H9 (cell line): ENCODE measurements at regions not wholly inside any gene's neighbourhood (a gene's known extent, or its start where the extent isn't known, plus 50 kb on each side); places are given as distances from the start of the nearest gene placed in this dataset.

Experiments used
- DNase-seq: peaks from one replicate; pipeline ENCODE4 v3.0.0-alpha.2; 2017
- H2AFZ ChIP-seq: one replicate; pipeline ENCODE4 v1.6.1; 2013; ENCODE audit warnings: mild to moderate bottlenecking, low read length, control low read depth, moderate library complexity
- H2AK5ac ChIP-seq: 2 replicates; pipeline ENCODE4 v1.6.1; 2013; ENCODE audit warnings: low read length, control low read depth, mixed read lengths; ENCODE audit not compliant: insufficient read length
- H2BK120ac ChIP-seq: one replicate; pipeline ENCODE4 v1.6.1; 2013; ENCODE audit warnings: low read depth, mild to moderate bottlenecking, low read length, control low read depth, inconsistent platforms; ENCODE audit not compliant: poor library complexity, severe bottlenecking
- H2BK12ac ChIP-seq: 2 replicates; pipeline ENCODE4 v1.6.1; 2013; ENCODE audit warnings: low read length, control low read depth, mixed read lengths, low read depth; ENCODE audit not compliant: insufficient read length
- H2BK15ac ChIP-seq: 2 replicates; pipeline ENCODE4 v1.6.1; 2013; ENCODE audit warnings: low read depth, low read length, control low read depth
- H2BK20ac ChIP-seq: one replicate; pipeline ENCODE4 v1.6.1; 2013; ENCODE audit warnings: low read depth, mild to moderate bottlenecking, low read length, control low read depth, inconsistent platforms; ENCODE audit not compliant: poor library complexity, severe bottlenecking
- H2BK5ac ChIP-seq: 2 replicates; pipeline ENCODE4 v1.6.1; 2013; ENCODE audit warnings: low read length, control low read depth, mixed read lengths; ENCODE audit not compliant: insufficient read length
- H3K14ac ChIP-seq: 2 replicates; pipeline ENCODE4 v1.6.1; 2013; ENCODE audit warnings: low read length, control low read depth; ENCODE audit not compliant: insufficient read depth
- H3K18ac ChIP-seq: 2 replicates; pipeline ENCODE4 v1.6.1; 2013; ENCODE audit warnings: low read depth, mild to moderate bottlenecking, mixed read lengths, low read length, control low read depth; ENCODE audit not compliant: insufficient read length
- H3K23ac ChIP-seq: 2 replicates; pipeline ENCODE4 v1.6.1; 2013; ENCODE audit warnings: low read length, control low read depth, mixed read lengths, low read depth; ENCODE audit not compliant: insufficient read length
- H3K23me2 ChIP-seq: 2 replicates; pipeline ENCODE4 v1.6.1; 2013; ENCODE audit warnings: low read depth, mild to moderate bottlenecking, mixed read lengths, low read length, control low read depth; ENCODE audit not compliant: insufficient read length, poor library complexity, severe bottlenecking
- H3K27ac ChIP-seq: 2 replicates; pipeline ENCODE4 v1.5.1; 2013; ENCODE audit warnings: low read length, control low read depth, mixed read lengths, low read depth; ENCODE audit not compliant: insufficient read length
- H3K27me3 ChIP-seq: 2 replicates; pipeline ENCODE4 v1.6.1; 2013; ENCODE audit warnings: low read length, control low read depth, inconsistent platforms; ENCODE audit not compliant: insufficient read depth
- H3K4ac ChIP-seq: 2 replicates; pipeline ENCODE4 v1.6.1; 2013; ENCODE audit warnings: low read depth, mild to moderate bottlenecking, control low read depth, inconsistent platforms, low read length, moderate library complexity
- H3K4me1 ChIP-seq: 2 replicates; pipeline ENCODE4 v1.6.1; 2013; ENCODE audit warnings: low read length, control low read depth, inconsistent platforms; ENCODE audit not compliant: insufficient read depth
- H3K4me2 ChIP-seq: 2 replicates; pipeline ENCODE4 v1.6.1; 2013; ENCODE audit warnings: low read length, control low read depth, mixed read lengths; ENCODE audit not compliant: insufficient read length, insufficient read depth
- H3K56ac ChIP-seq: 2 replicates; pipeline ENCODE4 v1.6.1; 2013; ENCODE audit warnings: low read depth, mild to moderate bottlenecking, mixed read lengths, low read length, control low read depth; ENCODE audit not compliant: insufficient read length
- H3K79me1 ChIP-seq: 2 replicates; pipeline ENCODE4 v1.6.1; 2013; ENCODE audit warnings: low read depth, mild to moderate bottlenecking, moderate library complexity, low read length, control low read depth, inconsistent platforms; ENCODE audit not compliant: insufficient read depth, poor library complexity, severe bottlenecking
- H3K79me2 ChIP-seq: 2 replicates; pipeline ENCODE4 v1.6.1; 2013; ENCODE audit warnings: low read length, control low read depth, inconsistent platforms; ENCODE audit not compliant: insufficient read depth
- H3K9ac ChIP-seq: 2 replicates; pipeline ENCODE4 v1.6.1; 2013; ENCODE audit warnings: low read length, control low read depth, mixed read lengths; ENCODE audit not compliant: insufficient read length; ENCODE audit errors: extremely low read depth
- H3K9me3 ChIP-seq: one replicate; pipeline ENCODE4 v1.6.1; 2013; ENCODE audit warnings: low read depth, low read length, inconsistent platforms; ENCODE audit not compliant: control insufficient read depth
- H3T11ph ChIP-seq: one replicate; pipeline ENCODE4 v1.6.1; 2013; ENCODE audit warnings: mild to moderate bottlenecking, low read length, control low read depth, inconsistent platforms
- H4K20me1 ChIP-seq: one replicate; pipeline ENCODE4 v1.6.1; 2013; ENCODE audit not compliant: control insufficient read depth, insufficient read length, insufficient read depth
- H4K5ac ChIP-seq: 2 replicates; pipeline ENCODE4 v1.6.1; 2013; ENCODE audit warnings: low read depth, mild to moderate bottlenecking, mixed read lengths, low read length, control low read depth; ENCODE audit not compliant: insufficient read length
- H4K8ac ChIP-seq: replicated peaks from 2 replicates; pipeline ENCODE4 v1.6.1; 2013; ENCODE audit warnings: low read length, control low read depth, mixed read lengths, low read depth; ENCODE audit not compliant: insufficient read length
- H4K91ac ChIP-seq: 2 replicates; pipeline ENCODE4 v1.6.1; 2013; ENCODE audit warnings: low read depth, mild to moderate bottlenecking, moderate library complexity, mixed read lengths, low read length, control low read depth; ENCODE audit not compliant: insufficient read length
- H3K27ac Mint-ChIP-seq, 3 experiments: 2 replicates in 2 of 3; 3 replicates in 1 of 3; pipeline ENCODE4 v1.8.0; 2020 to 2021; ENCODE audit warnings: mixed read lengths in 3 of 3, mild to moderate bottlenecking in 1 of 3, moderate library complexity in 1 of 3
- H3K27me3 Mint-ChIP-seq: 2 replicates; pipeline ENCODE4 v1.8.0; 2021; ENCODE audit warnings: low read depth, mild to moderate bottlenecking, moderate library complexity, mixed read lengths
- H3K36me3 Mint-ChIP-seq, 3 experiments: 2 replicates in 2 of 3; 3 replicates in 1 of 3; pipeline ENCODE4 v1.8.0; 2020 to 2021; ENCODE audit warnings: low read depth in 3 of 3, mixed read lengths in 3 of 3; ENCODE audit not compliant: insufficient read depth in 1 of 3
- H3K4me1 Mint-ChIP-seq, 2 experiments: 2 replicates each; pipeline ENCODE4 v1.8.0; 2020; ENCODE audit warnings: mixed read lengths in 2 of 2
- H3K4me3 Mint-ChIP-seq, 2 experiments: 2 replicates in 1 of 2; 3 replicates in 1 of 2; pipeline ENCODE4 v1.8.0; 2020 to 2021; ENCODE audit warnings: mild to moderate bottlenecking in 2 of 2, mixed read lengths in 2 of 2, moderate library complexity in 1 of 2
- H3K9me3 Mint-ChIP-seq, 2 experiments: 2 replicates in 1 of 2; 3 replicates in 1 of 2; pipeline ENCODE4 v1.8.0; 2020; ENCODE audit warnings: mild to moderate bottlenecking in 2 of 2, mixed read lengths in 2 of 2, moderate library complexity in 1 of 2
- CTCF ChIP-seq: fragments of 200-600 bp; sonication (generic); conservative IDR thresholded peaks from 3 replicates; pipeline ENCODE4 v1.8.0; 2021; ENCODE audit warnings: antibody characterized with exemption, mild to moderate bottlenecking
- WGBS: extraction: QIAGEN DNeasy Blood & Tissue Kit; methylation state at CpG from one replicate; pipeline ENCODE4 v1.1.7; 2013; ENCODE audit warnings: missing lambda C conversion rate, low lambda C conversion rate, mixed read lengths; ENCODE audit not compliant: insufficient read length; ENCODE audit errors: extremely low coverage; 5-methylcytosine and 5-hydroxymethylcytosine counted together

DNA sequence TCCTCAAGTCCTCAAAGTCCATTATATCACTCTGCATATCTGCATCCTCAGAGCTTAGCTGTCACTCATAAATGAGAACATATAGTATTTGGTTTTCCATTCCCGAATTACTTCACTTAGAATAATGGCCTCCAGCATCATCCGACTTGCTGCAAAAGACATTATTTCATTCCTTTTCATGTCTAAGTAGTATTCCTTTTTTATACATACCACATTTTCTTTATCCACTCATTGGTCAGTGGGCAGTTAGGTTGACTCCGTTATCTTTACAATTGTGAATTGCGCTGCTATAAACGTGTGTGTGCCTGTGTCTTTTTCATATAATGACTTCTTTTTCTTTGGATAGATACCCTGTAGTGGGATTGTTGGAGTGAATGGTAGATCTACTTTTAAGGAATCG is 117.2 kb downstream of the OR2K2 start:
- H3K27ac Mint-ChIP-seq: no peak overlapping the region
- no peak for TF ChIP-seq CTCF
- peaks cover 31 to 39% of the 10 kb centered on the region in 2 experiments for H3K9me3 Mint-ChIP-seq

More for the DNA sequence above, 117.2 kb downstream of the OR2K2 start:
- WGBS: no CpG with 5 or more reads among the region's 6 CpGs
- Mint-ChIP-seq H3K36me3 (peaks cover 9 to 28% (median 13%) of the 10 kb centered on the region in 3 experiments), H3K27me3 (no peaks in the 10 kb centered on the region), H3K4me3 (no peak overlapping the region), H3K4me1 (peaks cover 13 to 14% of the 10 kb centered on the region in 2 experiments)
- H4K8ac ChIP-seq: no peak overlapping the region
- no peak for DNase-seq
- H3K14ac ChIP-seq: no peak overlapping the region
- no peak overlapping the region for H3K56ac ChIP-seq
- no peak overlapping the region for H3K18ac ChIP-seq
- no peak overlapping the region for H2AK5ac ChIP-seq
- no peak overlapping the region for H3K4ac ChIP-seq
- no peaks in the 10 kb centered on the region for H3K23me2 ChIP-seq
- H2BK120ac ChIP-seq: no peak overlapping the region
- H4K91ac ChIP-seq: no peak overlapping the region
- peaks cover 2% of the 10 kb centered on the region; the same call in 1 of the 2 replicates for H3K4me1 ChIP-seq
- H3K23ac ChIP-seq: no peak overlapping the region
- no peaks in the 10 kb centered on the region for H3K79me2 ChIP-seq
- H3K27ac ChIP-seq: no peak overlapping the region
- no peak overlapping the region for H4K5ac ChIP-seq
- H3K27me3 ChIP-seq: no peaks in the 10 kb centered on the region
- H2BK5ac ChIP-seq: no peak overlapping the region
- no peak overlapping the region for H2BK15ac ChIP-seq
- H3K4me2 ChIP-seq: no peak overlapping the region
- H3T11ph ChIP-seq: no peak overlapping the region
- H4K20me1 ChIP-seq: no peaks in the 10 kb centered on the region
- no peak overlapping the region for H3K9ac ChIP-seq
- no peak overlapping the region for H2BK12ac ChIP-seq
- no peaks in the 10 kb centered on the region for H3K79me1 ChIP-seq
- no peak overlapping the region for H2AFZ ChIP-seq
- peaks cover 7% of the 10 kb centered on the region for H3K9me3 ChIP-seq
- no peak overlapping the region for H2BK20ac ChIP-seq
